ENCODE measurements at regions not wholly inside any gene's neighbourhood (a gene's known extent, or its start where the extent isn't known, plus 50 kb on each side); places are given as distances from the start of the nearest gene placed in this dataset.

GRCh38 chr12:127393465-127393864 is 873.5 kb upstream of the TMEM132C start:
- no peak overlapping the region for H3K27ac ChIP-seq
- no peak for TF ChIP-seq CTCF (conservative IDR thresholded peaks at IDR 0.05)

DNA sequence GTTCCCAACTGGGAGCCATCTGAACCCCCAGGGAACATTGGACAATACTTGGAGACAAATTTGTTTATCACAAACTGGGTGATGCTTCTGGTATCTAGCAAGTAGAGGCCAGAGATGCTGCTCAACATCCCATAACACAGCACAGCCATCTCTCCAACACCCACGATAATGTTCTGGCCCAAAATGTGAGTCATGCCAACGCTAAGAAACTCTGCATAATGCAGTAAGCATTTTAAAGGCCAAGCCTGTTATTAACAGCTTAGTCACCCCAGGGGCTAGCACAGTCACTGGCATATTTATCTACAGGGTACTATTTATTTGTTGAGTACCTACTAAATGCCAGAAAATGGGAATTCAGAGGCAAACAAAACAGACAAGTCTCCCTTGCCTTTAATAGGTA is 873.1 kb upstream of the TMEM132C start:
- no peak for TF ChIP-seq CTCF (conservative IDR thresholded peaks at IDR 0.05)
- H3K27ac ChIP-seq, result no peak overlapping the region

DNA sequence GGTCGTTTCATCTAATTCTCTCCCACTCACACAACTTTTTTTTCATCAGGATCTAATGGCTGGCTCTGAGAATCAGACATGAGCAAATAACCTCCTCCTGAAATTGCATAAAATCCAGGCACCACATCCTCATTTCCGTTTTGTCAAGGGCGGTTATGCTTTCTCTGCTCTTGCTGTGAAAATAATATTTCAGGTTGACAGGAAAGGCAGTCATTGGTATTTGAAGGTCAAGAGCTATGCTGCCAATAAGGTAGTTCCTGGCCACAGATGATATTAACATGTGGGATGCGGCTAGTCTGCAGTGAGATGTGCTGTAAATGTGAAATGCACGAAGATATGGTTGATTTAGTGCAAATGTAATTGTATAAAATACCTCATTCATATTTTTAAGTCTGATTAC is 870.2 kb upstream of the TMEM132C start:
- no peak for TF ChIP-seq CTCF (conservative IDR thresholded peaks at IDR 0.05)
- no peak overlapping the region for H3K27ac ChIP-seq

- TF ChIP-seq CTCF (conservative IDR thresholded peaks at IDR 0.05), result no peak
- H3K27ac ChIP-seq, result no peak overlapping the region
Observed at GRCh38 chr12:127398016-127398710, 868.8 kb upstream of the TMEM132C start.

DNA sequence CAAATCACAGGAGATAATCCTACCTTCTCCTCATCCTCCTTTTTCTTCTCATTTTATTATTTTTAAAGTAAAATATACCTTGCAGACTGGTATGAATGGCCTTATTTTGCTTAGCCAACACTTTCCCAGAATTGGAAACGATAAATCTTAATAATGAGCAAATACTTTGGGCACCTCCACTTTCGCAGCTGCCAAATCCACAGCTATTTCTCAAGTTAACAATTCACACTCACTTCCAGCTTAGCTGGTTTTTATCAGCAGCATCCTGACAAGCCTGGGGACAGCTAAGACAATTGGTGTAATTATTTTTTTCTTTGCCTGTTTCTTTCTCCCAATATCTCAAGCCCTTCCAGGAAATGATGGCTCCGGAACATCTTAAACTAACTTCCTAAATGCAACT is 867.5 kb upstream of the TMEM132C start:
- TF ChIP-seq CTCF (conservative IDR thresholded peaks at IDR 0.05), result no peak

DNA sequence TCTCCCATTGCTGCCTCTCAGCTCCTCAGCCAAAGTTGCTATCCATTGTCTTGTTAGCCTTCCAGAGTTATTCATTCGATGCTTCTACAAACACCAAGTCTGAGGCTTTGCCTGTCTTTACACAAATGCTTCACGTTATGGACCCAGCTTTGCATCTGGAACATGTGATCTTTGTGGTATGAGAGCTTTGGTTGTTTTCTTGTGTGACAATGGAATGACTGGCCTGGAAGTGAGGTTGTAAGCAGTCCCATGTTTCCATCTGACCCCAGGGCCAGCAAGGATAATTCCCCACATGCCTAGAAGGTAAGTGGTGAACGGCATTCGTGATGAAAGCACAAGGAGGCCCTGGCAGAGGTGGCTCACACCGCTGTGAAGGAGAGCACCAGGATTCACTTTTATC is 866.7 kb upstream of the TMEM132C start:
- H3K27ac ChIP-seq, result no peak overlapping the region
- TF ChIP-seq CTCF (conservative IDR thresholded peaks at IDR 0.05), result no peak

More for the DNA sequence above, 867.5 kb upstream of the TMEM132C start:
- H3K27ac ChIP-seq, result no peak overlapping the region

GRCh38 chr12:127401005-127401404 is 866.0 kb upstream of the TMEM132C start:
- TF ChIP-seq CTCF (conservative IDR thresholded peaks at IDR 0.05), result no peak

More at GRCh38 chr12:127401005-127401404, 866.0 kb upstream of the TMEM132C start:
- no peak overlapping the region for H3K27ac ChIP-seq

Data from VCaP (cell line).